Uterus (tissue), 2 donors: ENCODE measurements at regions not wholly inside any gene's neighbourhood (a gene's known extent, or its start where the extent isn't known, plus 50 kb on each side); places are given as distances from the start of the nearest gene placed in this dataset.

Source experiments
- CTCF ChIP-seq, 4 experiments: fragments of 200-600 bp in 2 of 4; fragments of 450-650 bp in 2 of 4; sonication (generic) in 2 of 4; IDR thresholded peaks; one replicate each; pipeline ENCODE4 v1.5.1; 2016 to 2019; ENCODE audit warnings: antibody characterized with exemption in 4 of 4, mild to moderate bottlenecking in 2 of 4, moderate library complexity in 1 of 4
- POLR2A ChIP-seq, 2 donors: fragments of 450-650 bp; IDR thresholded peaks; one replicate each; pipeline ENCODE4 v1.6.1; 2016; ENCODE audit warnings: antibody characterized with exemption in 2 of 2, mild to moderate bottlenecking in 1 of 2, moderate library complexity in 1 of 2

- TF ChIP-seq CTCF (IDR thresholded peaks at IDR 0.05) (no peak), POLR2A (IDR thresholded peaks at IDR 0.05) (no peak)
These were observed 205.3 kb upstream of the LINGO1 start for GRCh38 chr15:77838061-77838460.
